HUES48 (cell line): ENCODE measurements at regions not wholly inside any gene's neighbourhood (a gene's known extent, or its start where the extent isn't known, plus 50 kb on each side); places are given as distances from the start of the nearest gene placed in this dataset.

Experiments used
- H3K27ac ChIP-seq: one replicate; pipeline ENCODE4 v1.7.0; 2013; ENCODE audit warnings: low read depth, low read length, inconsistent platforms
- H3K27me3 ChIP-seq: 2 replicates; pipeline ENCODE4 v1.6.1; 2013; ENCODE audit warnings: mild to moderate bottlenecking, low read length; ENCODE audit not compliant: control insufficient read depth, insufficient read depth
- H3K36me3 ChIP-seq: 2 replicates; pipeline ENCODE4 v1.6.1; 2013; ENCODE audit warnings: low read length; ENCODE audit not compliant: control insufficient read depth, insufficient read depth
- H3K4me1 ChIP-seq: 2 replicates; pipeline ENCODE4 v1.6.1; 2013; ENCODE audit warnings: mild to moderate bottlenecking, low read length; ENCODE audit not compliant: control insufficient read depth, insufficient read depth
- H3K4me3 ChIP-seq: 2 replicates; pipeline ENCODE4 v1.5.1; 2013; ENCODE audit warnings: mild to moderate bottlenecking, low read depth, low read length
- H3K9ac ChIP-seq: 2 replicates; pipeline ENCODE4 v1.6.1; 2013; ENCODE audit warnings: mild to moderate bottlenecking, low read depth, low read length, moderate library complexity
- H3K9me3 ChIP-seq: 2 replicates; pipeline ENCODE4 v1.6.1; 2013; ENCODE audit warnings: low read length; ENCODE audit not compliant: control insufficient read depth, insufficient read depth

DNA sequence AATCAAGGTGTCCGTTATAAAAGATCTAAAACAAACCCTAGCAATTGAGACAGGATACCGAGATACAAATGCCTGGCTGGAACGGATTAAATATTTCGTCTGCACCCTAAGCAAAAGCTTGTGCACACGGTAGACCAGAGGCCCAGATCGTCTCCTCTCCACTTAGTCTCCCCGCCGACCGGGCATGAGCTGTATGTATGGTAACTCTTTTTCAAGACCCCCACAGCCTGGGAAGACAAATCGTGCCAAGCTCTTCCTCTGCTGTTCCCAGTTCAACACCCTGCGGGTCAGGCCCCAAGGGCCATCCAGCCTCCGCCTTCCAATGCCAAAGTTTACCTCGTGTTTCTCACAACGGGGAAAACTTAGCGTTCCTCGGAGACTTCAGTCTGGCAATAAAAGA is 285.7 kb upstream of the GALNT17 start:
- no peak overlapping the region for H3K9ac ChIP-seq
- no peak overlapping the region for H3K4me3 ChIP-seq
- peaks cover 22% of the 10 kb centered on the region for H3K9me3 ChIP-seq
- H3K27ac ChIP-seq = no peak overlapping the region
- no peaks in the 10 kb centered on the region for H3K27me3 ChIP-seq
- H3K4me1 ChIP-seq = no peaks in the 10 kb centered on the region
- H3K36me3 ChIP-seq = no peaks in the 10 kb centered on the region

DNA sequence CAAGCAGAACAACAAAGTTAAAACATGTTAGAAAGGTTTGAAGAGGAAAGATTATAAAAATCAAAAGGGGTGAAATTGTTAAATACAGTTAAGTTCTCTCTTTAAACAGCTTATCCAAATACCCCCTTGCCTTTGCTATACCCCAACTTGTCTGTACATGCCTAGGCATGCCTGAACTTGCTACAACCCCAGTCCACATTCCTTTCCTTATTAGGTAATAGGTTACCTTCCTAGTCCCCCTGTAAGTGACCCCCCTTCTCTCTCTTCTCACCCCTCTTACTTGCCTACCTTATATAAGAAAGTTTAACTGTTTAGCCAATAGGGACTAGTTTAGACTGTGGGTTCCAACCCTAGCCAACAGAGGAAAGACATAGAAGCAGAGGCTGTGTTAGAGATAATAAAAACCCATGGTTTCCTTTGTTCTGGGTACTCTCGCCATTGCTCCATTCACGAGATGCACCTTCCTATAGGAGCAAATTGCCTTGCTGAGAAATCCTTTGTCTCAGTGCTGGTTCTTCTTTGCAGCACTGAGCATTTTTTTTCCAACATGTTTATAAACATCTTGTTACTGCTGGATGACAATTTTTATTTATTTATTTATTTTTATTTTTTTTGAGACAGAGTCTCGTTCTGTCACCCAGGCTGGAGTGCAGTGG is 282.2 kb upstream of the GALNT17 start:
- peaks cover 23% of the 10 kb centered on the region for H3K9me3 ChIP-seq
- no peak overlapping the region for H3K4me3 ChIP-seq
- H3K4me1 ChIP-seq = no peaks in the 10 kb centered on the region
- H3K27me3 ChIP-seq = no peaks in the 10 kb centered on the region
- H3K9ac ChIP-seq = no peak overlapping the region
- H3K27ac ChIP-seq = no peak overlapping the region
- H3K36me3 ChIP-seq = no peaks in the 10 kb centered on the region

DNA sequence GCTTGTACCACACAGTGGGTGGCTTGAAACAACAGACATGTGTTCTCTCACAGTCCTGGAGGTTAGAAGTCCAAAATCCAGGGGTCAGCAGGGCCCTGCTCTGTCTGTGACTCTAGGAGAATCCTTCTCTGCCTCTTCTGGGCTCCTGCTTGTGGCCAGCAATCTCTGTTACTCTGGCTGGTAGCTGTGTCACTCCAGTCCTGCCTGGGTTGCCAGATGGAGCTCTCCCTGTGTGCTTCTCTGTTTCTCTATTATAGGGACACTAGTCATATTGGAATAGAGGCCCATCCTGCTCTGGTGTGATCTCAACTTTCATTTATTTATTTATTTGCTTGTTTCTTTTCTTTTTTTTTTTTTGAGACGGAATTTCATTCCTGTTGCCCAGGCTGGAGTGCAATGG is 276.6 kb upstream of the GALNT17 start:
- H3K36me3 ChIP-seq = no peaks in the 10 kb centered on the region; the same call in 1 of the 2 replicates
- no peak overlapping the region for H3K9ac ChIP-seq
- peaks cover 13% of the 10 kb centered on the region for H3K4me1 ChIP-seq
- no peaks in the 10 kb centered on the region for H3K27me3 ChIP-seq
- H3K27ac ChIP-seq = no peak overlapping the region
- no peak overlapping the region for H3K4me3 ChIP-seq
- H3K9me3 ChIP-seq = peaks cover 20% of the 10 kb centered on the region

DNA sequence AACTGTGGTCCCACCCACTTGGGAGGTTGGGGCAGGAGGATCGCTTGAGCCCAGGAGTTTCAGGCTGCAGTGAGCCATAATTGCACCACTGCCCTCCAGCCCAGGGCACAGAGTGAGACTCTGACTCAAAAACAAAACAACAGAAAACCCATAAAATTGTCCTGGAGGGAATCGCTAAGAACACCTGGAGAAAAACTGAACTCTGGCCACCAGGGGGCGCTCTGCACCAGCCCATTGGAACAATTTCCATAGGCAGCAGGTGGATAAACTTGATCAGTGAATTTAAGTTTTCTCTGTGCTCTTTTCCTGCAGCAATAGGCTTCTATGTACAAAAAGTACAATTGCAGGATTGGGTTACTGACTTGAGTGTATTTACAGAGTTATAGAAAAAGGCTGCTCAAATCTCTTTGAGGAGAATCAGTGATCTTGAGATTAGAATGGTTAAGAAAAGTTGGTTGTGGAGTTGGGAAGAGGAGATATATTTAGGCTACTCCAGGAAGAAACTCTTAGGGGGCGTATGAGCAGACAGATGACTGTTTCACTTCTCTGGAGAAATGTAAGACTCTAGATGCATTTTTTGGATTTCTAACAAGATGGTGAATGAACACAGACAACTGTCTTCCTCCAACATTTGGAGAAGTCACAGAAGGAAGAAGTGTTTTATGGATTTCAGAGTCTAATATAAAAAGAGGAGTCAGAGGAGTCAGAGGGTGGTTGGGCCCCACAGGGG is 274.9 kb upstream of the GALNT17 start:
- H3K4me3 ChIP-seq = peak overlapping the region; percentile 11; the same call in 1 of the 2 replicates
- no peak overlapping the region for H3K9ac ChIP-seq
- peaks cover 12% of the 10 kb centered on the region for H3K9me3 ChIP-seq
- H3K27me3 ChIP-seq = no peaks in the 10 kb centered on the region
- H3K27ac ChIP-seq = peak overlapping the region; percentile 90
- no peaks in the 10 kb centered on the region; the same call in 1 of the 2 replicates for H3K36me3 ChIP-seq
- H3K4me1 ChIP-seq = peaks cover 13% of the 10 kb centered on the region

DNA sequence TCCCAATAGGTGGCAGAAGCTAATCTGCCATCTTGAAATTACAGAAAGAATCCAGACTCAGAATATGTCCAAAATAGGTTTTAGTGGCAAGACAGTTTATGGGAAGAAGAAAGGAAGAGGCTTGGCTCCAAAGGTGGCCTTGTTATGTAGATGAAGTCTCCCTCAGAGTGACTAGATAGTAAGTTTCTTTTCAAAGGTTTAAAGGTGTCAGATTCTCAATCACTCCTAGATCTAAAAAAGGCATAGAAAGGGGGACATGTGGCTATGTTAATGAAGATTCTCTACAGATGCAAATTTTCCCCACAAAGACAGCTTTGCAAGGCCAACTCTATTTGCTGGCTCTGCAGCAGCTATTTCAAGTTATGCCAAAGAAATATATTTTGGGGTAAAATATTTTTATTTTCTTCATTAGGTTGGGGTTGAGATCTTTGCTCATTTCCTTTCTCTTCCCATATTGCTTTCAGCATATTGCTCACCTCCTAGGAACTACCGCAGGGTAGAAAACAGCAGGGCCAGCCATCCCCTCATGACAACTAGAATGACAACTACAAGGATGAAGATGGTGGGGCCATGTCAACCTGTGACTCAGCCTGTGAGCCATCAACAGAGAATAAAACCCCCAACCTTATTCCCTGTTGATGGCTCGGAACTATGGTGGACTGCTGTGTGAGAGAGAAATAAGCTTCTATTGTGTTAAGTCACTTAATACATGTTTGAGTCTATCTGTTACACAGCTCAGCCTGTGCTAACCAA is 274.0 kb upstream of the GALNT17 start:
- Histone ChIP-seq H3K9ac (no peak overlapping the region), H3K4me3 (peak overlapping the region; percentile 11), H3K27ac (peak overlapping the region; percentile 90)

DNA sequence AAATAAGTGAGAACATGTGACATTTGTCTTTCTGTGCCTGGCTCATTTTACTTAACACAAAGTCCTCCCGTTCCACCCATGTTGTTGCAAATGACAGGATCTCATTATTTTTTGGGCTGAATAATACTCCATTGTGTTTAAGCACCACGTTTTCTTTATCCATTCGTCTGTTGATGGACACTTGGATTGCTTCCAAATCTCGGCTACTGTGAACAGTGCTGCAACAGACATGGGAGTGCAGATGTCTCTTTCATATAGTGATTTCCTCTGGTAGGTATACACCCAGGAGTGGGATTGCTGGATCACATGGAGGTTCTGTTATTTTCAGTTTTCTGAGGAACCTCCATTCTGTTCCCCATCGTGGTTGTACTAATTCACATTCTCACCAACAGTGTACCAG is 264.4 kb upstream of the GALNT17 start:
- Histone ChIP-seq H3K9me3 (no peaks in the 10 kb centered on the region; the same call in 1 of the 2 replicates), H3K36me3 (no peaks in the 10 kb centered on the region), H3K4me1 (no peaks in the 10 kb centered on the region), H3K4me3 (no peak overlapping the region), H3K9ac (no peak overlapping the region), H3K27ac (no peak overlapping the region), H3K27me3 (no peaks in the 10 kb centered on the region)

More for the DNA sequence above, 274.0 kb upstream of the GALNT17 start:
- Histone ChIP-seq H3K27me3 (no peaks in the 10 kb centered on the region), H3K9me3 (peaks cover 12% of the 10 kb centered on the region), H3K36me3 (no peaks in the 10 kb centered on the region; the same call in 1 of the 2 replicates), H3K4me1 (peaks cover 13% of the 10 kb centered on the region)

GRCh38 chr7:70870349-70870748 is 261.6 kb upstream of the GALNT17 start:
- H3K4me1 ChIP-seq = no peaks in the 10 kb centered on the region
- no peak overlapping the region for H3K4me3 ChIP-seq
- no peaks in the 10 kb centered on the region for H3K36me3 ChIP-seq
- no peak overlapping the region for H3K9ac ChIP-seq
- H3K9me3 ChIP-seq = no peaks in the 10 kb centered on the region
- no peaks in the 10 kb centered on the region for H3K27me3 ChIP-seq
- H3K27ac ChIP-seq = no peak overlapping the region

GRCh38 chr7:70872188-70872587 is 259.8 kb upstream of the GALNT17 start:
- no peak overlapping the region for H3K9ac ChIP-seq
- no peaks in the 10 kb centered on the region for H3K36me3 ChIP-seq
- H3K4me1 ChIP-seq = no peaks in the 10 kb centered on the region
- no peaks in the 10 kb centered on the region for H3K9me3 ChIP-seq
- H3K27ac ChIP-seq = no peak overlapping the region
- no peak overlapping the region for H3K4me3 ChIP-seq
- no peaks in the 10 kb centered on the region for H3K27me3 ChIP-seq

DNA sequence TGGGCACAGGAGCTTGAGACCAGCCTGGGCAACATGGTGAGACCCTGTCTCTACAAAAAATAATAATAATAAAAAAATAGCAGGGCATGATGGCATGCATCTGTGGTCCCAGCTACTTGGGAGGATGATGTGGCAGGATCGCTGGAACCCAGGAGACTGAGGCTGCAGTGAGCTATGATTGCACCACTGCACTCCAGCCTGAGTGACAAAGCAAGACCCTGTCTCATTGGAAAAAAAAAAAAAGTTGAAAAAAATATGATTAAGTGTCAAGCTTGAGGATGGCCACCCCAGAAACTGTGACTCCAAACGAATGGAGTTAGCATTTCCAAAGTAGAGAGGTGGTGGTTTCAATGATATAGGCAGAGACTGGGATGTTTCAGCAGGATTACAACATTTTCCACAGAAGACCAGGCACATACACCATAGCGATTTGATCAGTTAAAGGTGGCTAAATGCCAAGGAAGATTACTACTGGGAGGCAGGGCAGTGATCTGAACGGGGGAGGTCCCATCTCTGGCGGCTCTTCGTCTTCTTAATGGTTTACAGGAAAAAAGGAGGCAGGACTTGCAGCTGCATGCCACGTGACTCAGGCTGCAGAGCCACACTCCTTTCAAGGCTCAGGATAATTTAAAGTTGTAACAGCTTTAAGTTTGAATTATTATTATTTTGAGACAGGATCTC is 250.6 kb upstream of the GALNT17 start:
- Histone ChIP-seq H3K9me3 (no peaks in the 10 kb centered on the region), H3K4me3 (no peak overlapping the region), H3K27me3 (no peaks in the 10 kb centered on the region)

DNA sequence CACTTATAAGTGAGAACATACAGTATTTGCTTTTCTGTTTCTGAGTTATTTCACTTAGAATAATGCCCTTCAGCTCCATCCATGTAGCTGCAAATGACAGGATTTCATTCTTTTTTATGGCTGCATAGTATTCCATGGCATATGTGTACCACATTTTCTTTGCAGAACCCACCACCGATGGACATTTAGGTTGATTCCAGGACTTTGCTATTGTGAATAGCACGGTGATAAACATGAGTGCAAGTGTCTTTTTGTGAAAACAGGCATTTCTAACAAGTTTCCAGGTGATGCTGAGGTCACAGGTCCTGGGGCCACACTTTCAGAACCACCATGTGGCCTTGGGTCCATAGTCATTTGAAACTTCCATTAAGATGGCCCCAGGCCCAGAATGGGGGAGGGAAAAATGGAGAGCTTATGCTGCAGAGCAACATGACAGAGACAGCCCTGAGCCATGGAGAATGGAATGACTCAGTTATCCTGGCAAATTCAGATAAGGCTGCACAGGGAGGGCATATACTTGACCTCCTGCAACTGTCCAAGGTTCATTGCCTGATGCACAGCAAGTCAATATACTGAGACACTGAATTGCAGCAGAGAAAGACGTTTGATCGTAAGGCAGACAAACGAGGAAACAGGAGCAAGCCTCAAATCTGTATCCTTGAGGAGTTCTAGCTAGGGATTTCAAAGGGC is 248.0 kb upstream of the GALNT17 start:
- peaks cover 29% of the 10 kb centered on the region for H3K4me1 ChIP-seq
- peaks cover 5% of the 10 kb centered on the region; the same call in 1 of the 2 replicates for H3K9me3 ChIP-seq
- no peaks in the 10 kb centered on the region for H3K36me3 ChIP-seq
- H3K27me3 ChIP-seq = no peaks in the 10 kb centered on the region
- 0 out of 2 replicates have a peak overlapping the region, but pooled peaks have one; percentile 26 for H3K4me3 ChIP-seq
- H3K9ac ChIP-seq = peak overlapping the region; percentile 37
- peak overlapping the region; percentile 85 for H3K27ac ChIP-seq

More for the DNA sequence above, 250.6 kb upstream of the GALNT17 start:
- no peaks in the 10 kb centered on the region for H3K36me3 ChIP-seq
- no peak overlapping the region for H3K27ac ChIP-seq
- H3K9ac ChIP-seq = no peak overlapping the region
- peaks cover 20% of the 10 kb centered on the region for H3K4me1 ChIP-seq
